NCI-H345 treated with DMSO at 0.1 percent for 48 hours (cell line): ENCODE measurements at regions not wholly inside any gene's neighbourhood (a gene's known extent, or its start where the extent isn't known, plus 50 kb on each side); places are given as distances from the start of the nearest gene placed in this dataset.

Source experiments
- DNase-seq: peaks from one replicate; lab custom pipeline; 2025; ENCODE audit not compliant: unreplicated experiment; lab: John Stamatoyannopoulos, UW

GRCh38 chr5:93072831-93073459, 508.1 kb downstream of the NR2F1-AS1 start:
- DNase-seq, result no peak

GRCh38 chr5:93071710-93072109, 509.3 kb downstream of the NR2F1-AS1 start:
- no peak for DNase-seq

- no peak for DNase-seq
Measured at GRCh38 chr5:93070938-93071337, 510.1 kb downstream of the NR2F1-AS1 start.

- no peak for DNase-seq
Measured at GRCh38 chr5:93069276-93069675, 511.7 kb downstream of the NR2F1-AS1 start.

GRCh38 chr5:93062548-93062947, 518.5 kb downstream of the NR2F1-AS1 start:
- DNase-seq, result no peak

GRCh38 chr5:93058309-93058708, 522.7 kb downstream of the NR2F1-AS1 start:
- no peak for DNase-seq

GRCh38 chr5:93057311-93057710, 523.7 kb downstream of the NR2F1-AS1 start:
- DNase-seq, result no peak

GRCh38 chr5:93055971-93056370, 525.0 kb downstream of the NR2F1-AS1 start:
- no peak for DNase-seq

- no peak for DNase-seq
Measured at GRCh38 chr5:93055561-93055960, 525.5 kb downstream of the NR2F1-AS1 start.

GRCh38 chr5:93054424-93055163, 526.4 kb downstream of the NR2F1-AS1 start:
- no peak for DNase-seq

- DNase-seq, result no peak
Measured at GRCh38 chr5:93053825-93054224, 527.2 kb downstream of the NR2F1-AS1 start.

- no peak for DNase-seq
Measured at GRCh38 chr5:93048858-93049257, 532.2 kb downstream of the NR2F1-AS1 start.

- no peak for DNase-seq
Measured at GRCh38 chr5:93044859-93045666, 536.0 kb downstream of the NR2F1-AS1 start.

GRCh38 chr5:93039888-93040287, 541.1 kb downstream of the NR2F1-AS1 start:
- DNase-seq, result no peak

- DNase-seq, result no peak
Measured at GRCh38 chr5:93034621-93035590, 546.1 kb downstream of the NR2F1-AS1 start.

GRCh38 chr5:93022796-93023447, 558.1 kb downstream of the NR2F1-AS1 start:
- DNase-seq, result no peak

- DNase-seq, result no peak
Measured at GRCh38 chr5:93022211-93022610, 558.8 kb downstream of the NR2F1-AS1 start.

- no peak for DNase-seq
Measured at GRCh38 chr5:93019896-93020295, 561.1 kb downstream of the NR2F1-AS1 start.

GRCh38 chr5:93018461-93018860, 562.6 kb downstream of the NR2F1-AS1 start:
- no peak for DNase-seq

- no peak for DNase-seq
Measured at GRCh38 chr5:93017849-93018248, 563.2 kb downstream of the NR2F1-AS1 start.
